ENCODE measurements at regions not wholly inside any gene's neighbourhood (a gene's known extent, or its start where the extent isn't known, plus 50 kb on each side); places are given as distances from the start of the nearest gene placed in this dataset.

- in situ Hi-C loops (cut with HindIII; ENCODE audit: low sequenced_read_pairs): no loop called here
Observed at GRCh38 chr7:7048213-7048612, 134.1 kb upstream of the C1GALT1 start.

- in situ Hi-C loops (cut with HindIII; ENCODE audit: low sequenced_read_pairs): no loop called here
Observed at GRCh38 chr7:7051206-7051877, 131.0 kb upstream of the C1GALT1 start.

- in situ Hi-C loops (cut with HindIII; ENCODE audit: low sequenced_read_pairs): no loop called here
Observed at GRCh38 chr7:7054252-7054830, 128.0 kb upstream of the C1GALT1 start.

GRCh38 chr7:7060828-7061599, 121.3 kb upstream of the C1GALT1 start:
- in situ Hi-C loops (cut with HindIII; ENCODE audit: low sequenced_read_pairs): no loop called here

- in situ Hi-C loops (cut with HindIII; ENCODE audit: low sequenced_read_pairs): no loop called here
Observed at GRCh38 chr7:7077945-7078344, 104.4 kb upstream of the C1GALT1 start.

GRCh38 chr7:7080802-7081201, 101.5 kb upstream of the C1GALT1 start:
- in situ Hi-C loops (cut with HindIII; ENCODE audit: low sequenced_read_pairs): no loop called here

GRCh38 chr7:7090460-7090859, 91.9 kb upstream of the C1GALT1 start:
- in situ Hi-C loops (cut with HindIII; ENCODE audit: low sequenced_read_pairs): no loop called here

- in situ Hi-C loops (cut with HindIII; ENCODE audit: low sequenced_read_pairs): no loop called here
Observed at GRCh38 chr7:7098280-7098818, 84.0 kb upstream of the C1GALT1 start.

GRCh38 chr7:7099584-7100014, 82.7 kb upstream of the C1GALT1 start:
- in situ Hi-C loops (cut with HindIII; ENCODE audit: low sequenced_read_pairs): loop anchor here (25.0 kb wide), 1 partner anchor 438 kb away; the partner anchor contains the start of gene COL28A1

- in situ Hi-C loops (cut with HindIII; ENCODE audit: low sequenced_read_pairs): loop anchor here (25.0 kb wide), 1 partner anchor 437 kb away; the partner anchor contains the start of gene COL28A1
Observed at GRCh38 chr7:7100432-7100849, 81.9 kb upstream of the C1GALT1 start.

- in situ Hi-C loops (cut with HindIII; ENCODE audit: low sequenced_read_pairs): loop anchor here (25.0 kb wide), 1 partner anchor 434 kb away; the partner anchor contains the start of gene COL28A1
Observed at GRCh38 chr7:7102906-7103305, 79.4 kb upstream of the C1GALT1 start.

GRCh38 chr7:7103343-7104313, 78.7 kb upstream of the C1GALT1 start:
- in situ Hi-C loops (cut with HindIII; ENCODE audit: low sequenced_read_pairs): loop anchor here (25.0 kb wide), 1 partner anchor 434 kb away; the partner anchor contains the start of gene COL28A1

GRCh38 chr7:7104314-7104698, 78.0 kb upstream of the C1GALT1 start:
- in situ Hi-C loops (cut with HindIII; ENCODE audit: low sequenced_read_pairs): loop anchor here (25.0 kb wide), 1 partner anchor 433 kb away; the partner anchor contains the start of gene COL28A1

- in situ Hi-C loops (cut with HindIII; ENCODE audit: low sequenced_read_pairs): loop anchor here (25.0 kb wide), 1 partner anchor 432 kb away; the partner anchor contains the start of gene COL28A1
Observed at GRCh38 chr7:7104971-7105370, 77.4 kb upstream of the C1GALT1 start.

- in situ Hi-C loops (cut with HindIII; ENCODE audit: low sequenced_read_pairs): loop anchor here (25.0 kb wide), 1 partner anchor 431 kb away; the partner anchor contains the start of gene COL28A1
Observed at GRCh38 chr7:7105800-7106582, 76.4 kb upstream of the C1GALT1 start.

GRCh38 chr7:7108931-7109330, 73.4 kb upstream of the C1GALT1 start:
- in situ Hi-C loops (cut with HindIII; ENCODE audit: low sequenced_read_pairs): loop anchor here (25.0 kb wide), 1 partner anchor 428 kb away; the partner anchor contains the start of gene COL28A1

- in situ Hi-C loops (cut with HindIII; ENCODE audit: low sequenced_read_pairs): loop anchor here (25.0 kb wide), 1 partner anchor 427 kb away; the partner anchor contains the start of gene COL28A1
Observed at GRCh38 chr7:7109934-7110333, 72.4 kb upstream of the C1GALT1 start.

GRCh38 chr7:7110706-7111105, 71.6 kb upstream of the C1GALT1 start:
- in situ Hi-C loops (cut with HindIII; ENCODE audit: low sequenced_read_pairs): loop anchor here (25.0 kb wide), 1 partner anchor 427 kb away; the partner anchor contains the start of gene COL28A1

- in situ Hi-C loops (cut with HindIII; ENCODE audit: low sequenced_read_pairs): loop anchor here (25.0 kb wide), 1 partner anchor 424 kb away; the partner anchor contains the start of gene COL28A1
Observed at GRCh38 chr7:7112868-7113267, 69.5 kb upstream of the C1GALT1 start.
